Glutamatergic neuron (in vitro differentiated cells): ENCODE measurements at regions not wholly inside any gene's neighbourhood (a gene's known extent, or its start where the extent isn't known, plus 50 kb on each side); places are given as distances from the start of the nearest gene placed in this dataset.
"Not testable (repeated sequence)": the region's sequence is repeated elsewhere in the genome, so short reads cannot be mapped to it uniquely, and the experiment has no call there.

ENCODE experiments used
- DNase-seq: peaks from one replicate; pipeline ENCODE4 v3.0.0; 2022
- H3K27ac Mint-ChIP-seq: one replicate; pipeline ENCODE4 v1.8.0; 2020; ENCODE audit warnings: mild to moderate bottlenecking, mixed read lengths, inconsistent platforms; ENCODE audit not compliant: unreplicated experiment
- H3K27me3 Mint-ChIP-seq: one replicate; pipeline ENCODE4 v1.8.0; 2020; ENCODE audit warnings: mild to moderate bottlenecking, moderate library complexity, mixed read lengths, inconsistent platforms; ENCODE audit not compliant: unreplicated experiment
- H3K36me3 Mint-ChIP-seq: one replicate; pipeline ENCODE4 v1.8.0; 2020; ENCODE audit warnings: mild to moderate bottlenecking, mixed read lengths, inconsistent platforms; ENCODE audit not compliant: unreplicated experiment
- H3K4me1 Mint-ChIP-seq: one replicate; pipeline ENCODE4 v1.8.0; 2020; ENCODE audit warnings: mild to moderate bottlenecking, low read depth, mixed read lengths, inconsistent platforms; ENCODE audit not compliant: unreplicated experiment
- H3K4me3 Mint-ChIP-seq: one replicate; pipeline ENCODE4 v1.8.0; 2020; ENCODE audit warnings: mild to moderate bottlenecking, mixed read lengths, inconsistent platforms; ENCODE audit not compliant: unreplicated experiment
- H3K9me3 Mint-ChIP-seq: one replicate; pipeline ENCODE4 v1.8.0; 2020; ENCODE audit warnings: mild to moderate bottlenecking, moderate library complexity, mixed read lengths, inconsistent platforms; ENCODE audit not compliant: unreplicated experiment
- CTCF ChIP-seq: fragments of 200-600 bp; sonication (generic); IDR thresholded peaks from one replicate; pipeline ENCODE4 v1.5.0; 2021; ENCODE audit not compliant: partially characterized antibody, unreplicated experiment

DNA sequence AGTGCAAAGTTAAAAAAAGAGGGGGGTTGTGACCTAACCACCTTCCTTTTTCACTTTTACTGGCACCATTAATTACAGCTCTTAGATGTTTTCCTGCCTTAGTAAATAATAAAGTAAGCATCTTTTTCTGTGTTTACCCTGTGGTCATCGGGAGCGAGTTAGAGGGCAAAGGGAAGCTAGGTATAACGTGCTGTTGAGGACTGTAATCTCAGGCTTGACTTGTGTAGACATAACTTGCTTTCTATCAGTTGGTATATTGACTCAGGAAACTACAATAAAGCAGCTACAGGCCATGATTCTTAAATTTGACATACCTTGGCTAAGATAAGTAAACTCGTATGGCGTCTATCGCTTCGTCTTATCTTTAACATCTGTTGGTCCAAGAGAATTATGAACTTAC lies 509.8 kb upstream of the CHD1 start:
- Mint-ChIP-seq H3K27me3 (no peaks in the 10 kb centered on the region), H3K4me1 (no peaks in the 10 kb centered on the region), H3K36me3 (no peaks in the 10 kb centered on the region), H3K27ac (no peak overlapping the region), H3K4me3 (no peak overlapping the region), H3K9me3 (no peaks in the 10 kb centered on the region)
- DNase-seq: no peak
- no peak for TF ChIP-seq CTCF

- Mint-ChIP-seq H3K27ac (no peak overlapping the region), H3K9me3 (no peaks in the 10 kb centered on the region), H3K27me3 (no peaks in the 10 kb centered on the region), H3K4me3 (no peak overlapping the region), H3K4me1 (no peaks in the 10 kb centered on the region), H3K36me3 (no peaks in the 10 kb centered on the region)
- TF ChIP-seq CTCF: no peak
- DNase-seq: no peak
Observed at GRCh38 chr5:99437986-99438385, 509.2 kb upstream of the CHD1 start.

DNA sequence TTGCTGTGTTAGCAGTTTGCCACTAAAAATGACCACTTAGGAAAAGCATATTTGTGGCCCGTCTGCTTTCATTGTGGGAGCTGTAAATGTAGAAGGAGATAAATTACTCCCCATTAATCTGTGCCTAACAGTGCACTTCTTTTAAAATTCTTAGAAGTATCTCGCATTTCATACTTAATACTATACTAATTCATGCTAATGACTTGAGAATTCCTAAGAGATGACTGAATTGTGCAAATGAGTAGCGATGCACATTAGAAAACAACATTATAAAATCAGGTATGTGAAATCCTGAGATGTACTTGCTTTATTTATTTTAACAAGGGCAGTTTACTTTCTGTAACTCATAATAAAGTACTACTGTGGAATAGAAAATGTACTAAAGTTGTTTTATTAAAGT lies 494.6 kb upstream of the CHD1 start:
- not testable (repeated sequence) for H3K36me3 Mint-ChIP-seq, H3K4me1 Mint-ChIP-seq

DNA sequence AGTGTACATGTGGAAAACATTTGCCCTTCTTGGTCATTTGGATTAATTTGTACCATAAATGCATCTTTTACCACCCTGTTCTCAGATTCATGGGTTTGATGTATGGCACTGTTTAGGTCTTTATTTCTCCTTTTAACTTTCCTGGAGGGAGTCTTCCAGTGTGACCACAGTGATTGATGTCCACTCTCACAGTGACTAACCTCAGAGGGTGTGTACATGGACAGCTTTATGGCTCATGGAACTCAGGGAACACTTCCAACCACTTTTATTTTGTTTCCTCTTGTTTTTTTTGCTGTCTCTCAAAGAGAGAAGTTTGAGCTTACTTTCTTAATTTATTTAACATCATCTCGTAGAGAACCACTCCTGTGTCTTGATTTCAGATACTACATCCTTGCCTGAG lies 489.8 kb upstream of the CHD1 start:
- H3K27me3 Mint-ChIP-seq, H3K36me3 Mint-ChIP-seq, H3K4me3 Mint-ChIP-seq, DNase-seq, H3K4me1 Mint-ChIP-seq, H3K27ac Mint-ChIP-seq, H3K9me3 Mint-ChIP-seq: not testable (repeated sequence)

More for the DNA sequence above, 494.6 kb upstream of the CHD1 start:
- H3K9me3 Mint-ChIP-seq, H3K4me3 Mint-ChIP-seq, DNase-seq, H3K27ac Mint-ChIP-seq, H3K27me3 Mint-ChIP-seq: not testable (repeated sequence)

GRCh38 chr5:99410386-99410785 lies 481.6 kb upstream of the CHD1 start:
- not testable (repeated sequence) for H3K9me3 Mint-ChIP-seq, H3K27ac Mint-ChIP-seq, H3K4me1 Mint-ChIP-seq, H3K36me3 Mint-ChIP-seq, H3K27me3 Mint-ChIP-seq, H3K4me3 Mint-ChIP-seq
- DNase-seq: peak; percentile 12

DNA sequence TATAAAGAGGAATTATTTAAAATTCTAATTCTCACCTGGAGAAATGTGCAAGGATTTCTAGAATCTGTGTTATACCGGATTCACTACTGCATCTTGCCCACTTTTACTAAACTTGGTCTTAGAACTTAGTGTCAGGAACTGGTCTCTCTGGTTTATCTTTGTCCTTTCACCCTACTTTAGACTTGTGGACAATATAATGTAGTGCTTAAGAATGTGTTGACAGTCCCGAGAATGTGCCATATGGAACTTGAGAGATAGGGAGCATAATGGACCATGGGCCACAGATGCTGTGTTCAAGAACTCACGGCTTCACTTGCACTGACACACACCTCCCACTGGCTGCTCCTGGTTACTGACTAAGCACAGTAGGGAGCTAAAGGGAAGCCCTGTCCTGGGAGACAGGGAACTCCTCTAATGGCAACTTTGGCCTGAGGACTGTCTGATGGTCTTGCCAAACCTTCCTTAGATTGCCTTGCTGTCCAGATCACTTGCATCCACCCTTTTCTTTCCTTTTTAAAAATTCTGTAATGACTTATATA lies 476.0 kb upstream of the CHD1 start:
- not testable (repeated sequence) for H3K4me1 Mint-ChIP-seq, H3K27ac Mint-ChIP-seq, DNase-seq, H3K4me3 Mint-ChIP-seq, H3K27me3 Mint-ChIP-seq, H3K36me3 Mint-ChIP-seq, H3K9me3 Mint-ChIP-seq

DNA sequence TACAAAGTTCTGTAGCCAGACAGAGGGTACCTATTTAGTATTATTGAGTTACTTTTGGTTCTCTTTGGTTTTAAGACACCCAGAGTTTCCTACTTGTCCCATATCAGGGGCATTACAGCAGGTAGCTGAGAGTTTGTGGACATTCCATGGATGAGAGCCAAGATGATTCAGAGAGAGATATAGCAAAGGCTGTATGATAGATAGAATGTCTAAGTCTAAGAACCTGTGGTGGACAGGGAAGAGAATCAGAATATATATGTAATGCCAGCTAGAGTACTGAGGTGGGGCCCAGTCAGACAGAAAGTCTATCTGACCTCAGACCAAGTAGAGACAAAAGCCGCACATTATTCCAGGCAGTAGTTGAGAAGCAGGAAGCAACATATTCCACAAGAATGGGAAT lies 471.8 kb upstream of the CHD1 start:
- H3K4me3 Mint-ChIP-seq, H3K9me3 Mint-ChIP-seq, H3K27ac Mint-ChIP-seq, H3K27me3 Mint-ChIP-seq, H3K4me1 Mint-ChIP-seq, DNase-seq, H3K36me3 Mint-ChIP-seq: not testable (repeated sequence)

DNA sequence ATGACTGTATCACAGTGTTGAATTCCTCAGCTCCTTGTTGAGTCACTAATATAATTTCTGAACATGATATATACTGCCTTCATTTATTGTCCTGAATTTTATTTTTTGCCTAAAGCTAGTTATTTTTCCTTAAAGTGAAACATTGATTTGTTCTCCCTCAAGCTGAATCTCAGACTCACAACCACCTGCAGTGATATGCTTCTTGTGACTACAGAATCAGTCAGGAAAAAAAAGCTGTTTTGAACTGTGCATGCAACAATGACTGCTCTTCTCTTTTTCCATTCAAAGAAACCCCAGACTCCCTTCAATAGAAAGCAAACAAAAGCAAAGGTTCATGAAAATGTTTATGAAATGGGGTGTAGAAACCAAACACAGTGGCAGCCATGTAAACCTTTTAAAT lies 470.2 kb upstream of the CHD1 start:
- Mint-ChIP-seq H3K36me3 (no peaks in the 10 kb centered on the region), H3K27me3 (no peaks in the 10 kb centered on the region), H3K4me3 (no peak overlapping the region), H3K9me3 (no peaks in the 10 kb centered on the region), H3K4me1 (no peaks in the 10 kb centered on the region), H3K27ac (no peak overlapping the region)
- DNase-seq: no peak
- no peak for TF ChIP-seq CTCF
